Esophagus squamous epithelium (tissue), 5 donors: ENCODE measurements at regions not wholly inside any gene's neighbourhood (a gene's known extent, or its start where the extent isn't known, plus 50 kb on each side); places are given as distances from the start of the nearest gene placed in this dataset.

Experiments
- DNase-seq: peaks from one replicate; lab custom pipeline; 2025; lab: John Stamatoyannopoulos, UW
- H3K27ac ChIP-seq, 4 donors: fragments of 200-600 bp; sonication (generic); one replicate each; pipeline ENCODE4 v1.5.1; 2016 to 2019; ENCODE audit warnings: mild to moderate bottlenecking in 1 of 4
- H3K27me3 ChIP-seq, 4 donors: fragments of 200-600 bp; sonication (generic); 1 replicate in 3 of 4; 2 replicates in 1 of 4; pipeline versions ENCODE4 v1.5.1 to v1.6.0; 2017 to 2021; ENCODE audit warnings: antibody characterized with exemption in 1 of 4
- H3K36me3 ChIP-seq, 3 donors: fragments of 200-600 bp; sonication (generic); one replicate each; pipeline ENCODE4 v1.5.1; 2016 to 2019
- H3K4me1 ChIP-seq, 3 donors: fragments of 200-600 bp; sonication (generic); one replicate each; pipeline ENCODE4 v1.5.1; 2017 to 2019
- H3K4me3 ChIP-seq, 4 donors: fragments of 200-600 bp; sonication (generic); 1 replicate in 3 of 4; 2 replicates in 1 of 4; pipeline ENCODE4 v1.5.1; 2016 to 2019; ENCODE audit warnings: mild to moderate bottlenecking in 2 of 4, moderate library complexity in 1 of 4
- H3K9me3 ChIP-seq, 3 donors: fragments of 200-600 bp; sonication (generic); one replicate each; pipeline ENCODE4 v1.5.1; 2016 to 2019
- CTCF ChIP-seq, 6 experiments: fragments of 450-650 bp in 4 of 6; fragments of 200-600 bp in 2 of 6; sonication (generic) in 2 of 6; IDR thresholded peaks; one replicate each; pipeline ENCODE4 v1.5.1; 2016 to 2019; ENCODE audit warnings: antibody characterized with exemption in 6 of 6, mild to moderate bottlenecking in 4 of 6, moderate library complexity in 4 of 6
- POLR2A ChIP-seq, 4 donors: fragments of 450-650 bp; IDR thresholded peaks; one replicate each; pipeline ENCODE4 v1.6.1; 2017; ENCODE audit warnings: antibody characterized with exemption in 4 of 4, mild to moderate bottlenecking in 4 of 4, moderate library complexity in 3 of 4
- WGBS, 2 donors: methylation state at CpG; one replicate each; pipeline ENCODE4 v1.1.5; 2018; 5-methylcytosine and 5-hydroxymethylcytosine counted together
- intact Hi-C: fragments of 100-400 bp; cut with DNase I; formaldehyde crosslinking; loops from one replicate; pipeline ENCODE4 v1.15.0; 2022
- donor health status: DM: yes; HTN: yes; CAD: no.

DNA sequence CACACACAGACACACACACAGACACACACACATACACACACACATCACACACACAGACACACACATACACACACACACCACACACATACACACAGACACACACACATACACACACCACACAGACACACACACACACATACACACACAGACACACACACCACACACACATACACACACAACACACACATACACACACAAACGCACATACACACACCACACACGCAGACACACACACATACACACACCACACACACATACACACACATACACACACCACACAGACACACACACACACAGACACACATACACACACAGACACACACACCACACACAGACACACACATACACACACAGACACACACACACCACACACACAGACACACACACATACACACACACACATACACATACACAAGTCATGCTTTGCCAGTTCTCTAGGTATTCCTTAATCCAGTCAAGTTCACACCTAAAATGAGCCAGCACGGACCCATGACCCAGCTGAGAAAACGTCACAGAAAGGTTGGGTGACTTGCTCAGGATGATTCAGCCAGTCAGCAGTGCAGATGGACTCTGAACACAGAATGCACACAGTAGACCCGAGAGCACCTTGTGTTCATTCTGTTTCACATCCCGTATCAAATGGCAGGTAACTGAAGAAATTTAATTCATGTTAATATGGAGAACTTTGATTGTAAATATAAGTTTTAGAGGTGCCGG, 746.4 kb downstream of the MTRR start:
- Histone ChIP-seq H3K4me1 (no peaks in the 10 kb centered on the region), H3K27me3 (no peaks in the 10 kb centered on the region), H3K9me3 (no peaks in the 10 kb centered on the region), H3K27ac (no peak overlapping the region), H3K4me3 (no peak overlapping the region), H3K36me3 (no peaks in the 10 kb centered on the region)
- intact Hi-C loops, result no loop called here
- no peak for DNase-seq
- 73 to 88% methylated on average over 7 of the region's 7 CpGs for WGBS, 2 donors
- TF ChIP-seq CTCF (IDR thresholded peaks at IDR 0.05), result no peak
- TF ChIP-seq POLR2A (IDR thresholded peaks at IDR 0.05), result no peak

DNA sequence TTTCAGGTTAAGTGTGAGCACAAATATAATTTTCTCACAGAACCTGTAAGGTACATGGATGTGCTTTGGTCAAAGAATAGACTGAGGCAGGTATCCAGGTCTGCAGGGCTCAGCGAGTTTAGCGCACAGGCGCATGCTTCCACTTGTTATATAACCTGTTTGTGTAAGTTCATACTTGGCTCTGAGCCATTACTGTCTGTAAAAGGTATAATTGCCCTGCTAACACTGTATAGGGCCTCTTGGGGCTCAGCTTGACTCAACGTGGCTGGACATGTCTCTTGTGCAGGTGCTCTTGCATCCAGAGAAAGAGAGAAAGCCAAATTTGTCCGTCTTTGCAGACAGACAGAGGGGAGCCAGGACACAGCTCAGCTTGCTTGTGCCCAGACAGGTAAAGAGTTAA, 759.6 kb downstream of the MTRR start:
- Histone ChIP-seq H3K36me3 (no peaks in the 10 kb centered on the region), H3K9me3 (no peaks in the 10 kb centered on the region), H3K27me3 (no peaks in the 10 kb centered on the region), H3K4me3 (no peak overlapping the region), H3K27ac (no peak overlapping the region), H3K4me1 (peaks cover 0 to 3% (median 0%) of the 10 kb centered on the region in 3 donors)
- WGBS, 2 donors, result 41 to 42% methylated on average over 5 of the region's 5 CpGs
- TF ChIP-seq CTCF (IDR thresholded peaks at IDR 0.05) (no peak), POLR2A (IDR thresholded peaks at IDR 0.05) (no peak)
- intact Hi-C loops, result no loop called here
- no peak for DNase-seq

- Histone ChIP-seq H3K4me3 (no peak overlapping the region), H3K9me3 (no peaks in the 10 kb centered on the region), H3K27me3 (no peaks in the 10 kb centered on the region), H3K27ac (no peak overlapping the region), H3K4me1 (no peaks in the 10 kb centered on the region), H3K36me3 (no peaks in the 10 kb centered on the region)
- no peak for DNase-seq
- 73 to 82% methylated on average over 2 of the region's 2 CpGs for WGBS, 2 donors
- TF ChIP-seq POLR2A (IDR thresholded peaks at IDR 0.05), result no peak
- no peak for TF ChIP-seq CTCF (IDR thresholded peaks at IDR 0.05)
- intact Hi-C loops, result no loop called here
Measured at GRCh38 chr5:8633259-8633658, 764.3 kb downstream of the MTRR start.

DNA sequence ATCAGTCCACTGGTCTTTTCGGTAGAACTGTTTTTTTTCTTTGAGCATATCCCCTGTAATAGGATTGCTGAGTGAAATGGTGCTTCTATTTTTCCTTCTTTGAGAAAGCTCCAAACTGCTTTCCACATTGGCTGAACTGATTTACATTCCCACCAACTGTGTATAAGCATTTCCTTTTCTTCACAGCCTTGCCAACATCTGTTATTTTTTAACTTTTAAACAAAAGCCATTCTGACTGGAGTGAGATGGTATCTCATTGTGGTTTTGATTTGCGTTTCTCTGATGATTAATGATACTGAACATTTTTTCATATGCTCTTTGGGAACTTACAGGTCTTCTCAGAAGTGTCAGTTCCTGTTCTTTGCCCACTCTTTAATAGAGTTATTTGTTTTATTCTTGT, 764.7 kb downstream of the MTRR start:
- no peak for TF ChIP-seq POLR2A (IDR thresholded peaks at IDR 0.05)
- no peak for TF ChIP-seq CTCF (IDR thresholded peaks at IDR 0.05)
- Histone ChIP-seq H3K9me3 (no peaks in the 10 kb centered on the region), H3K4me1 (no peaks in the 10 kb centered on the region), H3K36me3 (no peaks in the 10 kb centered on the region), H3K4me3 (no peak overlapping the region), H3K27ac (no peak overlapping the region), H3K27me3 (no peaks in the 10 kb centered on the region)
- no peak for DNase-seq
- intact Hi-C loops, result no loop called here
- WGBS, 2 donors, result 20 to 36% methylated on average over 2 of the region's 2 CpGs

DNA sequence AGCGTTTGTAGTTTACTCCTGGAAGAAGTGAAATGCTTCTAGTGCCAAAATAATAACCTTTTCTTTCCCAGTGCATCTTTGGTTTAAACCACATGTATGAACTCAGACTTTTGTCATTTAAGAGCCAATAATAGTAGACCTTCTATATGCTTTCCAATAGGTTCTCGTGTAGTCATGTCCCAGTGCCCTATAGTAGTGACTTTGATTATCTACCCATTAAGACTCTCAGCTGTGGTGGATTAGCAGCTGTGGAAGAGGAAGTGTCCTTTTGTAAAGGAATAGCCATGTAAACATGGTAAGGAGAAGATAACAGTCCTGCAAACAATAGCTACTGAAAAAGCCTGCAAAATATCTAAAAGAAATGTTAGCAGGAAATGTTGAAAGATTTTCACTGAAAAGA, 765.3 kb downstream of the MTRR start:
- no peaks in the 10 kb centered on the region for H3K27me3 ChIP-seq
- WGBS, 2 donors, result 16 to 25% methylated on average over 2 of the region's 2 CpGs
- no peak for TF ChIP-seq CTCF (IDR thresholded peaks at IDR 0.05)
- TF ChIP-seq POLR2A (IDR thresholded peaks at IDR 0.05), result no peak
- no peak overlapping the region for H3K27ac ChIP-seq
- H3K4me1 ChIP-seq, result no peaks in the 10 kb centered on the region
- intact Hi-C loops, result no loop called here
- no peak for DNase-seq
- no peaks in the 10 kb centered on the region for H3K9me3 ChIP-seq
- no peaks in the 10 kb centered on the region for H3K36me3 ChIP-seq
- no peak overlapping the region for H3K4me3 ChIP-seq
